ENCODE measurements at regions not wholly inside any gene's neighbourhood (a gene's known extent, or its start where the extent isn't known, plus 50 kb on each side); places are given as distances from the start of the nearest gene placed in this dataset.

- no peaks in the 10 kb centered on the region for H3K4me1 ChIP-seq (ENCODE audit: low read depth)
- H3K36me3 ChIP-seq (ENCODE audit: low read depth): no peaks in the 10 kb centered on the region
- H3K4me3 ChIP-seq: no peak overlapping the region
- no peaks in the 10 kb centered on the region for H3K9me3 ChIP-seq
- DNase-seq: no peak
- ATAC-seq: no peak
- TF ChIP-seq, protein P1, sequence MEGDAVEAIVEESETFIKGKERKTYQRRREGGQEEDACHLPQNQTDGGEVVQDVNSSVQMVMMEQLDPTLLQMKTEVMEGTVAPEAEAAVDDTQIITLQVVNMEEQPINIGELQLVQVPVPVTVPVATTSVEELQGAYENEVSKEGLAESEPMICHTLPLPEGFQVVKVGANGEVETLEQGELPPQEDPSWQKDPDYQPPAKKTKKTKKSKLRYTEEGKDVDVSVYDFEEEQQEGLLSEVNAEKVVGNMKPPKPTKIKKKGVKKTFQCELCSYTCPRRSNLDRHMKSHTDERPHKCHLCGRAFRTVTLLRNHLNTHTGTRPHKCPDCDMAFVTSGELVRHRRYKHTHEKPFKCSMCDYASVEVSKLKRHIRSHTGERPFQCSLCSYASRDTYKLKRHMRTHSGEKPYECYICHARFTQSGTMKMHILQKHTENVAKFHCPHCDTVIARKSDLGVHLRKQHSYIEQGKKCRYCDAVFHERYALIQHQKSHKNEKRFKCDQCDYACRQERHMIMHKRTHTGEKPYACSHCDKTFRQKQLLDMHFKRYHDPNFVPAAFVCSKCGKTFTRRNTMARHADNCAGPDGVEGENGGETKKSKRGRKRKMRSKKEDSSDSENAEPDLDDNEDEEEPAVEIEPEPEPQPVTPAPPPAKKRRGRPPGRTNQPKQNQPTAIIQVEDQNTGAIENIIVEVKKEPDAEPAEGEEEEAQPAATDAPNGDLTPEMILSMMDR (IDR thresholded peaks at IDR 0.05): no peak
- intact Hi-C loops (cut with DNase I, micrococcal nuclease): no loop called here
These were observed 58.0 kb upstream of the OLFM1 start for GRCh38 chr9:135029463-135029862.

- TF ChIP-seq, protein P1 (IDR thresholded peaks at IDR 0.05): no peak
- H3K4me1 ChIP-seq (ENCODE audit: low read depth): no peaks in the 10 kb centered on the region
- H3K9me3 ChIP-seq: no peaks in the 10 kb centered on the region
- no peak overlapping the region for H3K4me3 ChIP-seq
- intact Hi-C loops (cut with DNase I, micrococcal nuclease): no loop called here
- no peak for DNase-seq
- no peaks in the 10 kb centered on the region for H3K36me3 ChIP-seq (ENCODE audit: low read depth)
- ATAC-seq: no peak
These were observed 57.5 kb upstream of the OLFM1 start for GRCh38 chr9:135029871-135030565.

- intact Hi-C loops (cut with DNase I, micrococcal nuclease): no loop called here
- H3K4me1 ChIP-seq (ENCODE audit: low read depth): no peaks in the 10 kb centered on the region
- no peaks in the 10 kb centered on the region for H3K9me3 ChIP-seq
- TF ChIP-seq, protein P1 (IDR thresholded peaks at IDR 0.05): no peak
- no peaks in the 10 kb centered on the region for H3K36me3 ChIP-seq (ENCODE audit: low read depth)
- ATAC-seq: no peak
- no peak overlapping the region for H3K4me3 ChIP-seq
- no peak for DNase-seq
These were observed 56.8 kb upstream of the OLFM1 start for GRCh38 chr9:135030566-135031226.

GRCh38 chr9:135032041-135032835, 55.2 kb upstream of the OLFM1 start:
- H3K36me3 ChIP-seq (ENCODE audit: low read depth): no peaks in the 10 kb centered on the region
- no peak for ATAC-seq
- TF ChIP-seq, protein P1 (IDR thresholded peaks at IDR 0.05): no peak
- DNase-seq: no peak
- H3K4me1 ChIP-seq (ENCODE audit: low read depth): no peaks in the 10 kb centered on the region
- intact Hi-C loops (cut with DNase I, micrococcal nuclease): no loop called here
- no peak overlapping the region for H3K4me3 ChIP-seq
- H3K9me3 ChIP-seq: no peaks in the 10 kb centered on the region

- ATAC-seq: no peak
- TF ChIP-seq, protein P1 (IDR thresholded peaks at IDR 0.05): no peak
- Histone ChIP-seq H3K4me1 (ENCODE audit: low read depth) (no peaks in the 10 kb centered on the region), H3K4me3 (no peak overlapping the region), H3K36me3 (ENCODE audit: low read depth) (no peaks in the 10 kb centered on the region), H3K9me3 (no peaks in the 10 kb centered on the region)
- DNase-seq: no peak
- intact Hi-C loops (cut with DNase I, micrococcal nuclease): no loop called here
These were observed 54.5 kb upstream of the OLFM1 start for GRCh38 chr9:135032868-135033460.

Measured in mucosa of descending colon (tissue), 3 donors.